ENCODE measurements at regions not wholly inside any gene's neighbourhood (a gene's known extent, or its start where the extent isn't known, plus 50 kb on each side); places are given as distances from the start of the nearest gene placed in this dataset.

DNA sequence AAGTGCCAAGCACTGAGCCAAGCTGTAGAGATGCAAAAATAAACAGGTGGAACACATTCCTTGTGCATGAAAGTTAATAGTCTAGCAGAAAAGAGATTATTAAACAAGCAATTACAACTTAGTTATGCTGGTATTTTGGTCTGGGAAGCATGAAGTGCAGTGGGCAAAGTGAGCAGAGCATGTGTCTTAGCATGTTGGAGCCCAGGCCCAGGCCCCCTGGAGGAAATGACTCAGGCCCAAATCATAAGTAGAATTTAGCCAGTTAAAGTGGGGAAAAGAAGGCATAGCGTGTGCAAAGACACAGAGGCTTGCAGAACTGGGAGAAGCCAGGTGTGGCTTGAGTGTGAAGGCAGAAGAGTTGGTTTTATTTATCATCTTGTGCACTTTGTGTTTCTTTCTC, 163.8 kb upstream of the ATP11B start:
- DNase-seq (ENCODE audit: low read depth) = no peak
- TF ChIP-seq, protein P1, sequence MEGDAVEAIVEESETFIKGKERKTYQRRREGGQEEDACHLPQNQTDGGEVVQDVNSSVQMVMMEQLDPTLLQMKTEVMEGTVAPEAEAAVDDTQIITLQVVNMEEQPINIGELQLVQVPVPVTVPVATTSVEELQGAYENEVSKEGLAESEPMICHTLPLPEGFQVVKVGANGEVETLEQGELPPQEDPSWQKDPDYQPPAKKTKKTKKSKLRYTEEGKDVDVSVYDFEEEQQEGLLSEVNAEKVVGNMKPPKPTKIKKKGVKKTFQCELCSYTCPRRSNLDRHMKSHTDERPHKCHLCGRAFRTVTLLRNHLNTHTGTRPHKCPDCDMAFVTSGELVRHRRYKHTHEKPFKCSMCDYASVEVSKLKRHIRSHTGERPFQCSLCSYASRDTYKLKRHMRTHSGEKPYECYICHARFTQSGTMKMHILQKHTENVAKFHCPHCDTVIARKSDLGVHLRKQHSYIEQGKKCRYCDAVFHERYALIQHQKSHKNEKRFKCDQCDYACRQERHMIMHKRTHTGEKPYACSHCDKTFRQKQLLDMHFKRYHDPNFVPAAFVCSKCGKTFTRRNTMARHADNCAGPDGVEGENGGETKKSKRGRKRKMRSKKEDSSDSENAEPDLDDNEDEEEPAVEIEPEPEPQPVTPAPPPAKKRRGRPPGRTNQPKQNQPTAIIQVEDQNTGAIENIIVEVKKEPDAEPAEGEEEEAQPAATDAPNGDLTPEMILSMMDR (conservative IDR thresholded peaks at IDR 0.05; ENCODE audit: control insufficient read depth, insufficient read depth, low read depth, low read length) = no peak
- H3K4me3 ChIP-seq (ENCODE audit: control insufficient read depth, low read depth, low read length) = no peak overlapping the region

DNA sequence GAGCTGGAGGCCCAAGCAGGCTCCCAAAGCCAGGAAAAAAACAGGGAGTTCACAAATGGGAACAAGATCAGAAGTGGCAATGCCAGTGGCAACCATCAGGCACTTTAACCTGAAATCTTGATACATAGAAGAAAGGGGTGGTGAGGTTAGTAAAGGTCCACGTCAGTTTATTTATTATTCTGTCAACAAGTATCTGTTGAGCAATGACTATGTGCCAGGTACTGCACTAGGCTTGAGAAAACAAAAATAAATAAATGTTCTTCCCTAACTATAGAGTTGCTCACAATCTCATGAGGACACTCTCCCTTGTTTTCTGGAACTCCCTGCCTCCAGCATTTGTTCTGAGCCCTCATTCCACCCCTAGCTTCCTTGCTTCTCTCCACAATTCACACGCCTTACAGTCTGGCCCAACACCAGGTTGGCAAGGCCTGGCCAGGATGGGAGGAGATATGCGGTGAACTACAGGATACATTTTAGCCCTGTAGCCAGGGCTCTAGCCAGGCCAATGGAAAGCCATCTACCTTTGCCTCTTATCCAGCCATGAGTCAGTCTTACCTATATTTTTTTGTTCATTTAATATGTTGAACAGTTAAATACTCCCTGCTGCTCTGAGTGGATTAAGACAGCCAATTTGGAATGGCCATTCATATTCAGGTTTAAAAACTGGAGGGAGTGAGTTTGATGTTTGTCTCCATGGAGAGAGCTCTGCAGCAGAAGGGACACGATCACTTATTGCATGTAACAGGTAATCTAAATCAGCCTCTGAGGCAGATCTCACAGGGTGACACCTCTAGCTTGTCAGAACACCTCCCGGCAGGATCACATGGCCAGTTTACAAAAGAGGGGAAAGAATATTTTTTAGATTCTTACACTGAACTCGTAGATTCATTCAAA, 161.9 kb upstream of the ATP11B start:
- TF ChIP-seq, protein P1 (conservative IDR thresholded peaks at IDR 0.05; ENCODE audit: control insufficient read depth, insufficient read depth, low read depth, low read length) = no peak
- DNase-seq (ENCODE audit: low read depth) = no peak
- no peak overlapping the region for H3K4me3 ChIP-seq (ENCODE audit: control insufficient read depth, low read depth, low read length)

DNA sequence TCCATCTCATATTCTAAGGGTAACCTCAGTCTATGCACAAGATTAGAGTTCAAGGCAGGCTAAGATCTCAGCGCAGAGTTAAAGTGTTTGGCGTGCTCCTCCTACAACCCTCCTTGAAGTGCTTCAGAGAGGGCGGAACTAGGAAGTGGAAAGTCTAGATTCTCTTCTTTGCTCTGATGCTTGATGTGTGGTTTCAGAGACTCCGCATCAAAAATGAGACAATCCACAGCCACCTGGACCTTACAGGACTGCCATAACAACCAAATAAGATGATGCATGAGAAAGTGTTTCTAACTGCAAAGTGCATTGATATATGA, 161.3 kb upstream of the ATP11B start:
- TF ChIP-seq, protein P1 (conservative IDR thresholded peaks at IDR 0.05; ENCODE audit: control insufficient read depth, insufficient read depth, low read depth, low read length) = no peak
- DNase-seq (ENCODE audit: low read depth) = no peak
- no peak overlapping the region for H3K4me3 ChIP-seq (ENCODE audit: control insufficient read depth, low read depth, low read length)

DNA sequence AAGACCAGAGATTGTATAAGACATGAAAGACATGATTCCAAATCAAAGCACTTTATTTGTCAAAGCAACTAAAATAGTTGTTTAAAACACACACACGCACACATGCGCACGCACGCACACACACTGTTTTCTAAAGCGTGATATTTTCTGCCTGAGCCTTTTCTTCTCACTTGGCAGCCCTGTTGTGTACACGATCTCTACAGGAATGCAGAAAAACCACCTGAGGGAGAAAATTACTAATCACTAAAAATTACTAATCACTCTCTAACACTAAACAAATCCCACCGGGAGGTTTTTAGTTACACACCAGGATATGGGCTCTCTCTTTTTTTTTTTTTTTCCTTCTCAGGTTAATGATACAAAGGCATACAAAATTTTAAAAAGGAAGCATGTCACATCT, 160.1 kb upstream of the ATP11B start:
- DNase-seq (ENCODE audit: low read depth) = no peak

DNA sequence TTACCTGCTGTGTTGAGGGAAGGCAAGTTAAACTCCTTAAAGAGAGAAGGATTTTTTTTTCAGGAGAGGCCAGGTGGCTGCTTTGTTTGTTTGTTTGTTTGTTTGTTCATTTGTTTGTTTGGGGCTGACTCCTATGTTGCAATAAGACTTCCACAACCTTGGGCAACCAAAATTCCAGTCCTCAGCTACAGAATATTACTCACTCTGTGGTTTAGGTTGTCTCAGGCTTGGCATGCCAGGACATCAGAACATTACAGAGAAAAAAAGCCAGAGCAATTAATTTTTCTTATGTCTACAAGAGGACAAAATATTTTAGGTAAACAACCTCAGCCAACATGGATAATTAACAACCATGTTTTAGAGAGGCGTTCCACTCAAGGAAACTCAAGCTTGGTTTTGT, 156.7 kb upstream of the ATP11B start:
- H3K4me3 ChIP-seq (ENCODE audit: control insufficient read depth, low read depth, low read length) = no peak overlapping the region
- DNase-seq (ENCODE audit: low read depth) = peak; percentile 2
- TF ChIP-seq, protein P1 (conservative IDR thresholded peaks at IDR 0.05; ENCODE audit: control insufficient read depth, insufficient read depth, low read depth, low read length) = no peak

More for the DNA sequence above, 160.1 kb upstream of the ATP11B start:
- TF ChIP-seq, protein P1 (conservative IDR thresholded peaks at IDR 0.05; ENCODE audit: control insufficient read depth, insufficient read depth, low read depth, low read length) = no peak
- no peak overlapping the region for H3K4me3 ChIP-seq (ENCODE audit: control insufficient read depth, low read depth, low read length)

DNA sequence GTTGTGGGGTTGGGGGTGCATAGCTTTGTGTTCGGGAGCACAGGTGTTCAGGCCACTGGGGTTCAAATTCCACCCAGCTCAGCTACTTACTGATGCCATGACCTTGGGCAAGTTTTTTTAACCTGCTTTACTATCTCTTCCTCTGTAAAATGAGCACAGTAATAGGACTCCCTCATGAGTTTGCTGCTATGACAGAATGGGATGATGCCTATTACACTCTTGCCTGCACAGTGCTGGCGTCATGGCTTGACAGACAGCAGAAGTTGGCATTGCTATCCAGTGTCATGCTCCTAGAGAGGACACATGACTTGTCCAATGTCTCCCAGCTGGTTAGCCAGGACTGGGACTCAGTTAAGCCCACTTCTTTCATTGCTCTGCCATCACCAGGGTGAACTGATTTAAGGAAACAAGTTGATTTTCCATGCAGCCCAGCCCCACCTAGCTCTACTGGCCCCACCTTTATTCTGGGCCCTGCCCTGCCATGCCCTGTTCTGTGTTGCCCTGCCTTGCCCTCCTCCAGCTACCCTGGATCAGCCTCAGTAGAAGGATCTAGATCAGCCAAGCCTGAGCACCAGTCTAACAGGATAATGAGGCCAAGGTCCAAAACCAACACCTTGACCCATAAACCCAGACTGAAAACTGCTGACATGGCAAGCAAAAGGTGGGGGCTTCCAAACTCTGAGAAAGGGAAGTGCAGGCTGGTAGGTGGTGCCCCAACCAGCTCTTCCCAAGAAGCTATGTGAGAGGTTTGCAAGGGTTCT, 155.8 kb upstream of the ATP11B start:
- TF ChIP-seq, protein P1 (conservative IDR thresholded peaks at IDR 0.05; ENCODE audit: control insufficient read depth, insufficient read depth, low read depth, low read length) = no peak
- no peak for DNase-seq (ENCODE audit: low read depth)
- H3K4me3 ChIP-seq (ENCODE audit: control insufficient read depth, low read depth, low read length) = no peak overlapping the region

All from fibroblast of mammary gland (primary cell).